Ovary (tissue), 7 donors: ENCODE measurements at regions not wholly inside any gene's neighbourhood (a gene's known extent, or its start where the extent isn't known, plus 50 kb on each side); places are given as distances from the start of the nearest gene placed in this dataset.

Source experiments
- DNase-seq, 5 donors: peaks; one replicate each; pipeline ENCODE4 v3.0.0-alpha.2; 2019 to 2020
- H3K27ac ChIP-seq, 2 donors: fragments of 200-600 bp; one replicate each; pipeline versions ENCODE4 v1.5.1 to v1.8.0; 2019 to 2022
- H3K27me3 ChIP-seq: fragments of 200-600 bp; one replicate; pipeline ENCODE4 v1.8.0; 2022
- H3K36me3 ChIP-seq: fragments of 200-600 bp; sonication (generic); one replicate; pipeline ENCODE4 v1.5.1; 2019
- H3K4me1 ChIP-seq: one replicate; pipeline ENCODE4 v1.8.1; 2013; ENCODE audit warnings: mild to moderate bottlenecking, moderate library complexity; ENCODE audit not compliant: insufficient read depth
- H3K4me3 ChIP-seq: fragments of 200-600 bp; sonication (generic); one replicate; pipeline ENCODE4 v1.5.1; 2017
- H3K9me3 ChIP-seq, 2 donors: fragments of 200-600 bp in 1 of 2; sonication (generic) in 1 of 2; one replicate each; pipeline versions ENCODE4 v1.5.1 to v1.8.1; 2013 to 2019; ENCODE audit warnings: mild to moderate bottlenecking in 1 of 2, moderate library complexity in 1 of 2
- EP300 ChIP-seq: sonication (generic); formaldehyde crosslinking; IDR thresholded peaks from one replicate; pipeline ENCODE4 v1.6.1; 2017; ENCODE audit warnings: antibody characterized with exemption
- POLR2A ChIP-seq: fragments of 450-650 bp; IDR thresholded peaks from one replicate; pipeline ENCODE4 v1.6.1; 2017; ENCODE audit warnings: antibody characterized with exemption, mild to moderate bottlenecking, moderate library complexity
- WGBS, 3 donors: extraction: QIAGEN DNeasy Blood & Tissue Kit in 1 of 3; methylation state at CpG; one replicate each; pipeline versions ENCODE4 v1.1.5 to v1.1.7; 2013 to 2017; 5-methylcytosine and 5-hydroxymethylcytosine counted together
- intact Hi-C, 4 donors: fragments of 100-400 bp; cut with DNase I; formaldehyde crosslinking; loops; one replicate each; pipeline versions ENCODE4 v1.11.0 to v1.15.1; 2022 to 2023
- TF ChIP-seq, protein P1 (sequence below), 3 donors: fragments of 450-650 bp in 2 of 3; fragments of 200-600 bp in 1 of 3; IDR thresholded peaks; one replicate each; pipeline versions ENCODE4 v1.5.1 to v1.8.0; 2016 to 2022; ENCODE audit warnings: antibody characterized with exemption in 3 of 3, mild to moderate bottlenecking in 1 of 3
- donor health status: DM: no; HTN: no; CAD: no; lungs with moderate emphysema.
- donor health status: DM: no; HTN: no; CAD: no.
- donor health status: Bipolar disorder and iron deficiency.
- donor health status: DM: no; HTN: no; CAD: no.
- donor health status: DM: yes; HTN: yes; CAD: no.

DNA sequence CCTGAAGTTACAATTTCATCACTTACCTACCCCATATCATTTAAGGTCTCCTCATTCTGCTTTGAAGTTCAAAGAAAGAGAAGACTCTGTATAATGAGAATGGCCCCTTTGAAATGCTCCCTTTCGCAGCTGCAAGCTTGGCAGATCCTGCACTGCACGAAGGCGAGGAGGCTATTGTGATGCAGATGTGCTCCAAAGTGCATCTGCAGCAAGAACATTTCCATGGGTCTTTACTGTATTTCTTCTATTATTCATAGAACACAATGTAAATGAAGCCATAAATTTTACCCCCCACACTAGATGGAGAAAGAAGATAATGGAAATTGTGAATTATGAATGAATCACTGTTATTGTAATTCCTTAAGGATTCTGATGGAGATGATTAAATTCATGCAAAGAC lies 178.7 kb downstream of the CHD9NB start:
- intact Hi-C loops, result no loop called here
- H3K27me3 ChIP-seq, result no peaks in the 10 kb centered on the region
- H3K4me3 ChIP-seq, result no peak overlapping the region
- H3K4me1 ChIP-seq, result no peaks in the 10 kb centered on the region
- no peaks in the 10 kb centered on the region for H3K9me3 ChIP-seq
- H3K36me3 ChIP-seq, result no peaks in the 10 kb centered on the region
- DNase-seq, result no peak
- 73 to 79% (median 73%) methylated on average over 3 of the region's 3 CpGs for WGBS, 3 donors
- no peak overlapping the region for H3K27ac ChIP-seq
- TF ChIP-seq POLR2A (no peak), EP300 (no peak)
- TF ChIP-seq, protein P1, sequence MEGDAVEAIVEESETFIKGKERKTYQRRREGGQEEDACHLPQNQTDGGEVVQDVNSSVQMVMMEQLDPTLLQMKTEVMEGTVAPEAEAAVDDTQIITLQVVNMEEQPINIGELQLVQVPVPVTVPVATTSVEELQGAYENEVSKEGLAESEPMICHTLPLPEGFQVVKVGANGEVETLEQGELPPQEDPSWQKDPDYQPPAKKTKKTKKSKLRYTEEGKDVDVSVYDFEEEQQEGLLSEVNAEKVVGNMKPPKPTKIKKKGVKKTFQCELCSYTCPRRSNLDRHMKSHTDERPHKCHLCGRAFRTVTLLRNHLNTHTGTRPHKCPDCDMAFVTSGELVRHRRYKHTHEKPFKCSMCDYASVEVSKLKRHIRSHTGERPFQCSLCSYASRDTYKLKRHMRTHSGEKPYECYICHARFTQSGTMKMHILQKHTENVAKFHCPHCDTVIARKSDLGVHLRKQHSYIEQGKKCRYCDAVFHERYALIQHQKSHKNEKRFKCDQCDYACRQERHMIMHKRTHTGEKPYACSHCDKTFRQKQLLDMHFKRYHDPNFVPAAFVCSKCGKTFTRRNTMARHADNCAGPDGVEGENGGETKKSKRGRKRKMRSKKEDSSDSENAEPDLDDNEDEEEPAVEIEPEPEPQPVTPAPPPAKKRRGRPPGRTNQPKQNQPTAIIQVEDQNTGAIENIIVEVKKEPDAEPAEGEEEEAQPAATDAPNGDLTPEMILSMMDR (IDR thresholded peaks at IDR 0.05), result no peak

DNA sequence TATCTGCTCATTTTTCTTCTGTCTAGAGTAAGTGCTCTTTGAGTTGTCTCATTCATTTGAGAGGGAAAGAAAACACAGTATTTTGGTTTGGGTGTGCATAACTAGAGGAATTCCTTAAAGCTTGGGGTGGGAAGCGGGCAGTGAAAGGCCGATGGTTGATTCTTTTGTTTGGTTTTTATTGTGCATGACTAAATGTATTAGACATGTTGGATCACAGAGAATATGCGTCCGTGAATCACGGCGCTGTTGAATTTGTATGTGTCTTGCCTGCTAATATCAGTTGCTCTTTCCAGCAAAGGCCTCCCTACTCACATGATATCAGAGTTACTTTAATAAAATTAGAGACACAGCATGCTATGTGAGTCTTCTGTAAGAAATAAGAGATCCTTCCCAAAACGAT lies 180.0 kb downstream of the CHD9NB start:
- H3K4me3 ChIP-seq, result no peak overlapping the region
- H3K9me3 ChIP-seq, result no peaks in the 10 kb centered on the region
- no peaks in the 10 kb centered on the region for H3K4me1 ChIP-seq
- intact Hi-C loops, result no loop called here
- TF ChIP-seq POLR2A (no peak), EP300 (no peak)
- TF ChIP-seq, protein P1 (IDR thresholded peaks at IDR 0.05), result no peak
- H3K27me3 ChIP-seq, result no peaks in the 10 kb centered on the region
- DNase-seq, result no peak
- 81 to 86% (median 85%) methylated on average over 7 of the region's 7 CpGs for WGBS, 3 donors
- H3K36me3 ChIP-seq, result no peaks in the 10 kb centered on the region
- H3K27ac ChIP-seq, result no peak overlapping the region

DNA sequence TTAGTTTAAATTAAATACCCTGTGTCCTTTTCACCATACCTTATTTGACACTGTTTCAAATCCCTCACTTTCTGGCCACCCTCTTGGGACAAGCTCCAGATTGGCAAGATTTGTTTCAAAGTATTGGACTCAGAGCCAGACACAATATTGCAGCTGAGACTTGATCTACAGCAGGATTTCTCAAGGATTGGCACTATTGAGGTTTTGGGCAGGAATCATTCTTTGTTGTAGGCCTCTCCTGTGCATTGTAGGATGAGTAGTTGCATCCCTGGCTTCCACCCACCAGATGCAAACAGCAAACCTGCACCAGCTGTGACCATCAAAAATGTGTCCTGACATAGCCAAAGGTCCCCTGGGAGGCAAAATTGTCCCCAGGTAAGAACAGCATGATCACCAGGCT lies 181.2 kb downstream of the CHD9NB start:
- Histone ChIP-seq H3K4me1 (no peaks in the 10 kb centered on the region), H3K36me3 (no peaks in the 10 kb centered on the region), H3K27me3 (no peaks in the 10 kb centered on the region), H3K4me3 (no peak overlapping the region), H3K9me3 (no peaks in the 10 kb centered on the region), H3K27ac (no peak overlapping the region)
- intact Hi-C loops, result no loop called here
- no peak for TF ChIP-seq EP300
- no peak for TF ChIP-seq POLR2A
- TF ChIP-seq, protein P1 (IDR thresholded peaks at IDR 0.05), result no peak
- no peak for DNase-seq

DNA sequence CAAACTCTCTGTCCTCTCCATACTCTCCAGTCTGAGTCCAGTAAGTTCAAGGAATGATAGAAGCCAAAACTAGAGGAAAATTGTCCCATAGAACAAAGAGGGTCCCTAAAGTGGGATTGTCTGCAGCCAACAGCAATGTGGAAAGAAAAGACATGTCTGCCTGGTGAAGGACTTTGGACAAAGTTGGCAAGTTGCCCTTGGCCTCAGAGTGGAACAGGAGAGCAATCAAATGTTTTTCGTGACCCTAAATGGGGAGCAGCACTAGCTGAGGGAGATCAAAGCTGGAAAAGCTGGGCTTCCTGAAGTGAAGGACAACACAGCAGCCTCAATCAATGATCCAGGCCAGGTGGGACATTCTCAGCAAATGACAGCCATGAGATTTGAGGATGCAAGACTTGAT lies 183.5 kb downstream of the CHD9NB start:
- Histone ChIP-seq H3K36me3 (no peaks in the 10 kb centered on the region), H3K27ac (no peak overlapping the region), H3K27me3 (no peaks in the 10 kb centered on the region), H3K4me3 (no peak overlapping the region), H3K4me1 (no peaks in the 10 kb centered on the region), H3K9me3 (no peaks in the 10 kb centered on the region)
- no peak for DNase-seq
- 10 to 34% (median 27%) methylated on average over 1 of the region's 1 CpG for WGBS, 3 donors
- intact Hi-C loops, result no loop called here
- no peak for TF ChIP-seq EP300
- no peak for TF ChIP-seq POLR2A
- TF ChIP-seq, protein P1 (IDR thresholded peaks at IDR 0.05), result no peak

DNA sequence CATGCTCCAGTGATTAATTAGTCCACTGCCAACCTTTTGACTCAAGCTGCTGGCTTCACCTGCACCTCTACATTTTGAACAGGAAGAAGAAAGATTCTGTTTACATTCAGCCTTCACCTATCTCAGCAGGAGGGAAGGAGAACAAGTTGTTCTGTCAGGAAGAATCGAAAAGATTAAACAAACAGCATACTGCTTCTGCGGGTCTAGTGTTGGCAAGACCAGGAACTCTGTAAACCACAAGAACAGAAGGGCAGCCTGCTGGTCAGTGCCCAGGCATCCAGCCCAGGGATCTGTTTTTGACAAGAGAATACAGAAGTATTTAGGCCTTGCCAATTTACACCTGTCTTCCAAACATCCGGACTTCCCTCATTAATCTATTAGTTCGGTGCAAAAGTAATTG lies 189.7 kb downstream of the CHD9NB start:
- Histone ChIP-seq H3K4me1 (no peaks in the 10 kb centered on the region), H3K27me3 (no peaks in the 10 kb centered on the region), H3K36me3 (no peaks in the 10 kb centered on the region), H3K27ac (no peak overlapping the region), H3K9me3 (no peaks in the 10 kb centered on the region), H3K4me3 (no peak overlapping the region)
- no peak for DNase-seq
- WGBS, 3 donors, result 81 to 88% (median 86%) methylated on average over 4 of the region's 4 CpGs
- TF ChIP-seq, protein P1 (IDR thresholded peaks at IDR 0.05), result no peak
- TF ChIP-seq POLR2A (no peak), EP300 (no peak)
- intact Hi-C loops, result loop anchor here in 1 of 4 donors (5.0 kb wide), 1 partner anchor 51 kb away; no protein-coding TSS in a partner anchor
